ENCODE measurements at regions not wholly inside any gene's neighbourhood (a gene's known extent, or its start where the extent isn't known, plus 50 kb on each side); places are given as distances from the start of the nearest gene placed in this dataset.

- H3K9me3 Mint-ChIP-seq = no peaks in the 10 kb centered on the region; the same call in 2 of the 3 replicates
- Histone ChIP-seq H3K4me2 (no peak overlapping the region), H3K27ac (ENCODE audit: low read depth) (no peak overlapping the region), H3K36me3 (ENCODE audit: insufficient read depth) (no peaks in the 10 kb centered on the region), H3F3A (replicated peaks; ENCODE audit: low read depth) (no peaks in the 10 kb centered on the region), H3K79me2 (replicated peaks; ENCODE audit: insufficient read depth) (no peaks in the 10 kb centered on the region), H3K4me3 (no peak overlapping the region), H2AFZ (no peak overlapping the region), H3K4me1 (ENCODE audit: insufficient read depth) (no peaks in the 10 kb centered on the region), H3K27me3 (ENCODE audit: insufficient read depth) (no peaks in the 10 kb centered on the region), H4K20me1 (replicated peaks; ENCODE audit: insufficient read depth) (no peaks in the 10 kb centered on the region), H3K9me2 (ENCODE audit: insufficient read depth) (no peaks in the 10 kb centered on the region)
- ATAC-seq = no peak
- DNase-seq (ENCODE audit: low spot score) = no peak
- H3K27me3 Mint-ChIP-seq (ENCODE audit: insufficient read depth, low read depth, poor library complexity) = peaks cover 3% of the 10 kb centered on the region
- H3K4me1 Mint-ChIP-seq = no peaks in the 10 kb centered on the region
- no peak overlapping the region for H3K27ac Mint-ChIP-seq
- no peaks in the 10 kb centered on the region; the same call in 2 of the 3 replicates for H3K36me3 Mint-ChIP-seq (ENCODE audit: low read depth)
- TF ChIP-seq ZNF114 (CRISPR knock-in tag; IDR thresholded peaks at IDR 0.05) (no peak), ZNF331 (CRISPR knock-in tag; IDR thresholded peaks at IDR 0.05; ENCODE audit: low read depth) (no peak), NANOG (IDR thresholded peaks at IDR 0.05; ENCODE audit: borderline replicate concordance) (no peak), CTCF (conservative IDR thresholded peaks at IDR 0.05; ENCODE audit: low read depth in 2 of 2) (no peak), STAT1 (IDR thresholded peaks at IDR 0.05; ENCODE audit: unreplicated experiment) (no peak), ETS1 (IDR thresholded peaks at IDR 0.05) (no peak), ZNF462 (CRISPR knock-in tag; IDR thresholded peaks at IDR 0.05) (no peak), EZH2phosphoT487 (IDR thresholded peaks at IDR 0.05; ENCODE audit: unreplicated experiment) (no peak), POLR2AphosphoS5 (IDR thresholded peaks at IDR 0.05; ENCODE audit: low read depth) (no peak), EZH2 (IDR thresholded peaks at IDR 0.05; ENCODE audit: low read depth, unreplicated experiment) (no peak), JUNB (IDR thresholded peaks at IDR 0.05; ENCODE audit: unreplicated experiment) (no peak), REST (IDR thresholded peaks at IDR 0.05; ENCODE audit: unreplicated experiment) (no peak), CREB1 (CRISPR knock-in tag; IDR thresholded peaks at IDR 0.05; ENCODE audit: low read depth) (no peak)
- H3K4me3 Mint-ChIP-seq = no peak overlapping the region
These were observed 85.8 kb downstream of the DLL1 start for GRCh38 chr6:170205126-170205525.

Data from GM23338 (cell line).